HEK293 (cell line): ENCODE measurements at regions not wholly inside any gene's neighbourhood (a gene's known extent, or its start where the extent isn't known, plus 50 kb on each side); places are given as distances from the start of the nearest gene placed in this dataset.

Source experiments
- CTCF ChIA-PET: fragments of 350-600 bp; formaldehyde crosslinking; extraction: SDS; loops from one replicate; lab custom pipeline; 2021; ENCODE audit warnings: antibody characterized with exemption; lab: Yijun Ruan, JAX
- POLR2A ChIA-PET: fragments of 300-600 bp; formaldehyde crosslinking; extraction: SDS; loops from one replicate; lab custom pipeline; 2020; ENCODE audit warnings: antibody characterized with exemption, inconsistent platforms; lab: Yijun Ruan, JAX
- H3K27ac ChIP-seq: fragments of 200-500 bp; sonication (Bioruptor generic); 2 replicates; pipeline ENCODE4 v1.5.1; 2014; ENCODE audit warnings: low read depth, low read length, control low read depth, inconsistent platforms; ENCODE audit errors: extremely low read depth
- H3K36me3 ChIP-seq, 2 experiments: fragments of 200-500 bp in 1 of 2; sonication (Bioruptor generic) in 1 of 2; 1 replicate in 1 of 2; 2 replicates in 1 of 2; pipeline ENCODE4 v1.5.1; 2014 to 2017; ENCODE audit warnings: inconsistent platforms in 2 of 2, low read length in 2 of 2; ENCODE audit not compliant: control insufficient read depth in 2 of 2, insufficient read depth in 1 of 2
- H3K4me1 ChIP-seq: fragments of 200-500 bp; sonication (Bioruptor generic); 2 replicates; pipeline ENCODE4 v1.5.1; 2014; ENCODE audit warnings: mild to moderate bottlenecking, low read length, inconsistent platforms; ENCODE audit not compliant: control insufficient read depth, insufficient read depth
- H3K4me3 ChIP-seq: 2 replicates; pipeline ENCODE4 v1.5.1; 2011; ENCODE audit warnings: low read depth, mild to moderate bottlenecking, control low read depth, low read length, moderate library complexity
- H3K9me3 ChIP-seq: fragments of 200-500 bp; sonication (Bioruptor generic); 2 replicates; pipeline ENCODE4 v1.5.1; 2014; ENCODE audit warnings: low read depth, low read length, inconsistent platforms; ENCODE audit not compliant: control insufficient read depth, insufficient read depth
- HIC1 ChIP-seq: fragments of 450-650 bp; formaldehyde crosslinking; IDR thresholded peaks from 2 replicates; pipeline ENCODE4 v1.5.1; 2016; ENCODE audit warnings: missing biosample characterization, missing genetic modification characterization
- WT1 ChIP-seq: fragments of 450-650 bp; formaldehyde crosslinking; IDR thresholded peaks from 2 replicates; pipeline ENCODE4 v1.5.1; 2016; ENCODE audit warnings: missing biosample characterization, missing genetic modification characterization
- ZBTB21 ChIP-seq: fragments of 450-650 bp; formaldehyde crosslinking; IDR thresholded peaks from 2 replicates; pipeline ENCODE4 v1.5.1; 2017; ENCODE audit warnings: missing biosample characterization, missing genetic modification characterization
- ZIC2 ChIP-seq: fragments of 450-650 bp; formaldehyde crosslinking; IDR thresholded peaks from 2 replicates; pipeline ENCODE4 v1.5.1; 2016; ENCODE audit warnings: missing biosample characterization, missing genetic modification characterization
- ZNF16 ChIP-seq: fragments of 450-650 bp; formaldehyde crosslinking; IDR thresholded peaks from 2 replicates; pipeline ENCODE4 v1.5.1; 2016; ENCODE audit warnings: low read depth, missing biosample characterization, missing genetic modification characterization
- ZNF202 ChIP-seq: fragments of 450-650 bp; formaldehyde crosslinking; IDR thresholded peaks from 2 replicates; pipeline ENCODE4 v1.5.1; 2016; ENCODE audit warnings: missing biosample characterization, missing genetic modification characterization, borderline replicate concordance
- ZNF221 ChIP-seq: fragments of 450-650 bp; formaldehyde crosslinking; IDR thresholded peaks from 2 replicates; pipeline ENCODE4 v1.5.1; 2017; ENCODE audit warnings: missing biosample characterization, missing genetic modification characterization, borderline replicate concordance
- ZNF335 ChIP-seq: fragments of 450-650 bp; formaldehyde crosslinking; conservative IDR thresholded peaks from 2 replicates; pipeline ENCODE4 v1.5.1; 2016; ENCODE audit warnings: missing biosample characterization, missing genetic modification characterization
- ZNF530 ChIP-seq: fragments of 450-650 bp; formaldehyde crosslinking; IDR thresholded peaks from 2 replicates; pipeline ENCODE4 v1.5.1; 2016; ENCODE audit warnings: low read depth, missing biosample characterization, missing genetic modification characterization
- ZNF610 ChIP-seq: fragments of 450-650 bp; formaldehyde crosslinking; IDR thresholded peaks from 2 replicates; pipeline ENCODE4 v1.5.1; 2016; ENCODE audit warnings: missing biosample characterization, missing genetic modification characterization, borderline replicate concordance
- ZNF701 ChIP-seq: fragments of 450-650 bp; formaldehyde crosslinking; IDR thresholded peaks from 2 replicates; pipeline ENCODE4 v1.5.1; 2016; ENCODE audit warnings: missing biosample characterization, missing genetic modification characterization
- ZSCAN30 ChIP-seq: fragments of 450-650 bp; IDR thresholded peaks from 2 replicates; pipeline ENCODE4 v1.5.1; 2018; ENCODE audit warnings: missing biosample characterization, mild to moderate bottlenecking, missing genetic modification characterization, moderate library complexity
- TF ChIP-seq, protein P1 (sequence below): fragments of 450-650 bp; formaldehyde crosslinking; IDR thresholded peaks from 2 replicates; pipeline ENCODE4 v1.5.1; 2017; ENCODE audit warnings: missing biosample characterization, missing genetic modification characterization
- TF ChIP-seq, protein P2 (sequence below): fragments of 450-650 bp; formaldehyde crosslinking; IDR thresholded peaks from 2 replicates; pipeline ENCODE4 v1.5.1; 2017; ENCODE audit warnings: missing biosample characterization, missing genetic modification characterization

DNA sequence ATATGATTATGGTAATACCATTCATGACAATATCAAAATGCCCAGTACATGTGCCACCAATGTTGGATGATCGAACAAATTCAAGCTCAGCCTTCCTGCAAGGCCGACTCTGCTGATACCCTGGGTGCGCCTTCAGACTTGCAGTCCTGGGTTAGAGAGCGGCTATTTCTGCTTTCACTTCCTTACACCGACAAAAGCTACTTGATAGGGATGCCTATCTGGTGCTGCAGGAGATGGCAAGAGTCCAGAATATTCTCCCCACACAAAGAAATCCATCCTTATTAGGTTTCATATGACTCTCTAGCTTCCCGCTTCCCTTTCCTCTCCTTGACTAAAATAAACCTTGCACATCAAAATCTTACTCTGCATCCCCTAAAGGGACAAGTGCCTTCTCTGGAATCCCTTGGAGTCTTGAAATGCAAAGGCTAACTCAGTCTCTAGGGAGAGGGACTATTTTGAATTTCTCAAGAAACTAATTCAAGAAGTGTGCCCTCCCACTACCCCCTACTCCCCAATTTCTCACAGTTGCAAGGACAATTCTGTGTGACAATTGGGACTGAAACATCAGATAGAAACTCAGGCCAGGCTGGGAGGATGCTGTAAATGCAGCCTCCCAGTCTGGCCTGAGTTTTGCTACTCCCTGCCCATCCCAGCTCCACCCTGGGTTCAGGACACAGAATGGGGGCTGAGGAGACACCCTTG, 103.1 kb upstream of the USP24 start (continued):
- no peak for TF ChIP-seq ZNF202 (tag by site-specific recombination)

DNA sequence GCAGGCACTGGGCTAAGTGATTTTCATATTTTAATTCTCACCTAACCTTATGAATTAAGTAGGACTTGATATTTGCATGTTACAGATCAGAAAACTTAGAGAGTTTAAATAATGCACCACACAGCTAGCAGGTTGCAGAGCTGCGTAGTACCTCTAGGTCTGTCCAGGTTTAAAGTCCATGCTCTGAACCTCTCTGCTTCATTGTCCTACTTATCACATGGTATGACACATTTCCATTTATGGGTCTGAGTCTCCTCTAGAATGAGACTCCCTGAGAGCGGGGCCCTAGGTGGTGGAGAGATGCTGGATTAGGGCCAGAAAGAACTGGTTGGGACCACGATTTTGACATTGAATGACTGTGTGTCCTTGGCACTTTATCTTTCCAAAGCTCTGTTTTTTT, 102.5 kb upstream of the USP24 start:
- H3K27ac ChIP-seq: no peak overlapping the region

GRCh38 chr1:55316947-55317662, 101.9 kb upstream of the USP24 start:
- Histone ChIP-seq H3K4me1 (no peaks in the 10 kb centered on the region; the same call in 1 of the 2 replicates), H3K27ac (no peak overlapping the region), H3K4me3 (no peak overlapping the region), H3K9me3 (no peaks in the 10 kb centered on the region), H3K36me3 (no peaks in the 10 kb centered on the region)
- ChIA-PET CTCF (interaction anchor here (0.6 to 1.7 kb wide), 7 partner anchors 8 to 246 kb away, joined by 3 to 10 read pairs (median 3); no protein-coding TSS in a partner anchor), POLR2A (no interaction called here)
- TF ChIP-seq ZIC2 (tag by site-specific recombination) (peak; percentile 47; the same call in 1 of the 2 replicates), ZNF335 (tag by site-specific recombination) (no peak), HIC1 (tag by site-specific recombination) (no peak)

More for the DNA sequence above, 102.5 kb upstream of the USP24 start:
- ChIA-PET CTCF (interaction anchor here (1.0 to 1.7 kb wide), 3 partner anchors 20 to 246 kb away, joined by 3 to 10 read pairs (median 4); no protein-coding TSS in a partner anchor), POLR2A (no interaction called here)
- no peaks in the 10 kb centered on the region; the same call in 1 of the 2 replicates for H3K4me1 ChIP-seq
- H3K4me3 ChIP-seq: no peak overlapping the region
- no peaks in the 10 kb centered on the region for H3K9me3 ChIP-seq
- no peaks in the 10 kb centered on the region for H3K36me3 ChIP-seq
- TF ChIP-seq ZNF530 (tag by site-specific recombination) (no peak), WT1 (tag by site-specific recombination) (no peak), ZNF16 (tag by site-specific recombination) (no peak)
- TF ChIP-seq, protein P1, sequence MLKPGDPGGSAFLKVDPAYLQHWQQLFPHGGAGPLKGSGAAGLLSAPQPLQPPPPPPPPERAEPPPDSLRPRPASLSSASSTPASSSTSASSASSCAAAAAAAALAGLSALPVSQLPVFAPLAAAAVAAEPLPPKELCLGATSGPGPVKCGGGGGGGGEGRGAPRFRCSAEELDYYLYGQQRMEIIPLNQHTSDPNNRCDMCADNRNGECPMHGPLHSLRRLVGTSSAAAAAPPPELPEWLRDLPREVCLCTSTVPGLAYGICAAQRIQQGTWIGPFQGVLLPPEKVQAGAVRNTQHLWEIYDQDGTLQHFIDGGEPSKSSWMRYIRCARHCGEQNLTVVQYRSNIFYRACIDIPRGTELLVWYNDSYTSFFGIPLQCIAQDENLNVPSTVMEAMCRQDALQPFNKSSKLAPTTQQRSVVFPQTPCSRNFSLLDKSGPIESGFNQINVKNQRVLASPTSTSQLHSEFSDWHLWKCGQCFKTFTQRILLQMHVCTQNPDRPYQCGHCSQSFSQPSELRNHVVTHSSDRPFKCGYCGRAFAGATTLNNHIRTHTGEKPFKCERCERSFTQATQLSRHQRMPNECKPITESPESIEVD: no peak
- TF ChIP-seq, protein P2, sequence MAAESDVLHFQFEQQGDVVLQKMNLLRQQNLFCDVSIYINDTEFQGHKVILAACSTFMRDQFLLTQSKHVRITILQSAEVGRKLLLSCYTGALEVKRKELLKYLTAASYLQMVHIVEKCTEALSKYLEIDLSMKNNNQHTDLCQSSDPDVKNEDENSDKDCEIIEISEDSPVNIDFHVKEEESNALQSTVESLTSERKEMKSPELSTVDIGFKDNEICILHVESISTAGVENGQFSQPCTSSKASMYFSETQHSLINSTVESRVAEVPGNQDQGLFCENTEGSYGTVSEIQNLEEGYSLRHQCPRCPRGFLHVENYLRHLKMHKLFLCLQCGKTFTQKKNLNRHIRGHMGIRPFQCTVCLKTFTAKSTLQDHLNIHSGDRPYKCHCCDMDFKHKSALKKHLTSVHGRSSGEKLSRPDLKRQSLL: no peak

DNA sequence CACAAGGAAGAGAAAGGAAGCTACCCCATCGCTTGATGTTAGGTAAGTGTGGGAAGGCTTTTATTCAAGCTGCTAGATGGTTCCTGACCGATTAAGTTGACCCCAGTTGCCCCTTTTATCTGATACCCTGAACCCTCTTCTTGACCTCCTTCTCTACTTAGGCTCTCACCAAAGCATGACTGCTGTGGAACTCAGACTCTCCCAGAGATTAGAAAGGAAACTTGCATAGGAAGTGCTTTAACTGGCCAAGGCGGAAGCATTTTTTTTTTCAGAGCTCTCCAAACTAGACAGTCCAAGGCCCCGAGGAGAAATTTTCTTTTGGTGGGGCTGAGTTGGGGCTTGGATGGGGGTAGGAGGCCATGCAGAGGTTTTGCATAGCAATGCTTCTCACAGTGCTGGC, 101.3 kb upstream of the USP24 start:
- POLR2A ChIA-PET: no interaction called here
- H3K36me3 ChIP-seq: no peaks in the 10 kb centered on the region
- no peak overlapping the region for H3K4me3 ChIP-seq
- no peak for TF ChIP-seq ZNF221
- no peak for TF ChIP-seq ZSCAN30 (tag by site-specific recombination)
- no peak for TF ChIP-seq ZNF16 (tag by site-specific recombination)
- no peak for TF ChIP-seq ZBTB21
- TF ChIP-seq ZNF701 (tag by site-specific recombination): no peak
- no peak for TF ChIP-seq ZNF610
- TF ChIP-seq, all 188 proteins: peak for 0
- CTCF ChIA-PET: interaction anchor here (0.6 to 1.7 kb wide), 5 partner anchors 8 to 55 kb away, joined by 3 to 10 read pairs (median 4); no protein-coding TSS in a partner anchor
- no peaks in the 10 kb centered on the region for H3K9me3 ChIP-seq
- no peaks in the 10 kb centered on the region; the same call in 1 of the 2 replicates for H3K4me1 ChIP-seq
- no peak overlapping the region for H3K27ac ChIP-seq
